GM13976 (cell line): ENCODE measurements at regions not wholly inside any gene's neighbourhood (a gene's known extent, or its start where the extent isn't known, plus 50 kb on each side); places are given as distances from the start of the nearest gene placed in this dataset.

Experiments used
- DNase-seq: peaks from one replicate; pipeline ENCODE4 v3.0.0; 2012; ENCODE audit warnings: low spot score
- CTCF ChIP-seq: IDR thresholded peaks from 2 replicates; pipeline ENCODE4 v1.5.1; 2012; ENCODE audit warnings: borderline replicate concordance, mild to moderate bottlenecking; ENCODE audit not compliant: insufficient read depth; ENCODE audit errors: extremely low read depth, missing control alignments, control extremely low read depth
- in situ Hi-C: fragments of 300-500 bp; cut with MboI; formaldehyde crosslinking; loops from one replicate; pipeline ENCODE4 v1.12.0; 2022; ENCODE audit warnings: low sequenced_read_pairs, mixed read lengths, inconsistent platforms; ENCODE audit not compliant: unreplicated experiment

DNA sequence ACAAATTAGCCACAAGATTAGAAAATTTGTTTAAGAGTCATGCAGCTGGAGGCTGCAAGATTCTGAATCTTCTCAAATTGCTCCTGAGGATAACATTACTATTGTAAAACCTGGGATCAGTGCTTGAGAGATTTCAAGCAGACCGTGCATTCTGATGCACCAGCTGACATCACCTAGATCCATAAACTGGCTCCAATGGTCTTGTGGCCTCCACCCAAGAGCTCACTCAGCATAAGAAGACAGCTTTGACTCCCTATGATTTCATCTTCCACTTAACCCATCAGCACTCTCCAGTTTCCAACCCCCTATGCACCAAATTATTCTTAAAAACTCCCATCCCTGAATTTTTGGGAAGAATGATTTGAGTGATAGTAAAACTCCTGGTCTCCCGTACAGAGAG, 1007.9 kb upstream of the TENM4 start:
- no peak for TF ChIP-seq CTCF
- no peak for DNase-seq
- in situ Hi-C loops, result no loop called here

GRCh38 chr11:80443177-80443576, 1002.3 kb upstream of the TENM4 start:
- no peak for DNase-seq
- no peak for TF ChIP-seq CTCF
- in situ Hi-C loops, result no loop called here

GRCh38 chr11:80441821-80442220, 1001.0 kb upstream of the TENM4 start:
- no peak for DNase-seq
- TF ChIP-seq CTCF, result no peak
- in situ Hi-C loops, result no loop called here

GRCh38 chr11:80440835-80441234, 1000.0 kb upstream of the TENM4 start:
- TF ChIP-seq CTCF, result no peak
- no peak for DNase-seq
- in situ Hi-C loops, result no loop called here

GRCh38 chr11:80436547-80436946, 995.7 kb upstream of the TENM4 start:
- TF ChIP-seq CTCF, result no peak
- no peak for DNase-seq
- in situ Hi-C loops, result no loop called here

DNA sequence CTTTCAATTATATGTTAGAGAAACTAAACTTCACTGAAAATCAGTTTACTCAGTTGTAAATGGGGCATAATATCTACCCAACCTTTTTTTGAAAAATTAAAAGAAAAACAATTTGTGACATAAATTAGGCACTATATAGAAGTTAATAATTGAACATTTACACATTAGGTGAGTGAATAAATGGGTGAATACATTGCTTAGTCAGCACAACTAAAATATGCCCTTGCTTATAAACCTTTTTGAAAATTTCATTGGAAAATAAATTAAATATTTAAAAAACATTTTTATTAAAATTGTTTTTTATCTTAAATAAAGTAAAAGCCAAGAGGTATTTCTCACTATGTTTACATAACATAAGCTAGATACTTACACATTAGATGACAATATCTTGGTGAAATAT, 994.5 kb upstream of the TENM4 start:
- no peak for DNase-seq
- TF ChIP-seq CTCF, result no peak
- in situ Hi-C loops, result no loop called here

DNA sequence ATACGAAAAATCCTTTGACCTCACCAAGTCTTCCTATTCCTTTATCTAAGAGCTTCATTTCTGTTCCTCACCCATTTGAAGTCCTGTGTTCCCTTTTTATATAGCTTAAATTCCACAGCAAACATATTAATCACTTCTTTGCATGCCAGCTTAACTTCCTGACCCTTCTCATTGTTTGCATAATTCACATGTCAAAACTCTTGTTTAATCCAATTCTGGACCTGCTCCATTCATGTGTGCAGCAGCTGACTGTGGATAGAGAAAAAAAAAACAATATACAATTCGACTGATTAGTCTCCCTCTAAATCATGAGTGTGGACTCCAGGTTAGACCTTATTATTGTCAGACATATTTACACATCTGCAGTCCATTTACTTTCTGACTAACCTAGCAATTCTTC, 991.2 kb upstream of the TENM4 start:
- no peak for DNase-seq
- no peak for TF ChIP-seq CTCF
- in situ Hi-C loops, result no loop called here
